H9 (cell line): ENCODE measurements at regions not wholly inside any gene's neighbourhood (a gene's known extent, or its start where the extent isn't known, plus 50 kb on each side); places are given as distances from the start of the nearest gene placed in this dataset.

ENCODE experiments used
- DNase-seq: peaks from one replicate; pipeline ENCODE4 v3.0.0-alpha.2; 2017
- H2AFZ ChIP-seq: one replicate; pipeline ENCODE4 v1.6.1; 2013; ENCODE audit warnings: mild to moderate bottlenecking, low read length, control low read depth, moderate library complexity
- H2AK5ac ChIP-seq: 2 replicates; pipeline ENCODE4 v1.6.1; 2013; ENCODE audit warnings: low read length, control low read depth, mixed read lengths; ENCODE audit not compliant: insufficient read length
- H2BK120ac ChIP-seq: one replicate; pipeline ENCODE4 v1.6.1; 2013; ENCODE audit warnings: low read depth, mild to moderate bottlenecking, low read length, control low read depth, inconsistent platforms; ENCODE audit not compliant: poor library complexity, severe bottlenecking
- H2BK12ac ChIP-seq: 2 replicates; pipeline ENCODE4 v1.6.1; 2013; ENCODE audit warnings: low read length, control low read depth, mixed read lengths, low read depth; ENCODE audit not compliant: insufficient read length
- H2BK15ac ChIP-seq: 2 replicates; pipeline ENCODE4 v1.6.1; 2013; ENCODE audit warnings: low read depth, low read length, control low read depth
- H2BK20ac ChIP-seq: one replicate; pipeline ENCODE4 v1.6.1; 2013; ENCODE audit warnings: low read depth, mild to moderate bottlenecking, low read length, control low read depth, inconsistent platforms; ENCODE audit not compliant: poor library complexity, severe bottlenecking
- H2BK5ac ChIP-seq: 2 replicates; pipeline ENCODE4 v1.6.1; 2013; ENCODE audit warnings: low read length, control low read depth, mixed read lengths; ENCODE audit not compliant: insufficient read length
- H3K14ac ChIP-seq: 2 replicates; pipeline ENCODE4 v1.6.1; 2013; ENCODE audit warnings: low read length, control low read depth; ENCODE audit not compliant: insufficient read depth
- H3K18ac ChIP-seq: 2 replicates; pipeline ENCODE4 v1.6.1; 2013; ENCODE audit warnings: low read depth, mild to moderate bottlenecking, mixed read lengths, low read length, control low read depth; ENCODE audit not compliant: insufficient read length
- H3K23ac ChIP-seq: 2 replicates; pipeline ENCODE4 v1.6.1; 2013; ENCODE audit warnings: low read length, control low read depth, mixed read lengths, low read depth; ENCODE audit not compliant: insufficient read length
- H3K23me2 ChIP-seq: 2 replicates; pipeline ENCODE4 v1.6.1; 2013; ENCODE audit warnings: low read depth, mild to moderate bottlenecking, mixed read lengths, low read length, control low read depth; ENCODE audit not compliant: insufficient read length, poor library complexity, severe bottlenecking
- H3K27ac ChIP-seq: 2 replicates; pipeline ENCODE4 v1.5.1; 2013; ENCODE audit warnings: low read length, control low read depth, mixed read lengths, low read depth; ENCODE audit not compliant: insufficient read length
- H3K27me3 ChIP-seq: 2 replicates; pipeline ENCODE4 v1.6.1; 2013; ENCODE audit warnings: low read length, control low read depth, inconsistent platforms; ENCODE audit not compliant: insufficient read depth
- H3K4ac ChIP-seq: 2 replicates; pipeline ENCODE4 v1.6.1; 2013; ENCODE audit warnings: low read depth, mild to moderate bottlenecking, control low read depth, inconsistent platforms, low read length, moderate library complexity
- H3K4me1 ChIP-seq: 2 replicates; pipeline ENCODE4 v1.6.1; 2013; ENCODE audit warnings: low read length, control low read depth, inconsistent platforms; ENCODE audit not compliant: insufficient read depth
- H3K4me2 ChIP-seq: 2 replicates; pipeline ENCODE4 v1.6.1; 2013; ENCODE audit warnings: low read length, control low read depth, mixed read lengths; ENCODE audit not compliant: insufficient read length, insufficient read depth
- H3K56ac ChIP-seq: 2 replicates; pipeline ENCODE4 v1.6.1; 2013; ENCODE audit warnings: low read depth, mild to moderate bottlenecking, mixed read lengths, low read length, control low read depth; ENCODE audit not compliant: insufficient read length
- H3K79me1 ChIP-seq: 2 replicates; pipeline ENCODE4 v1.6.1; 2013; ENCODE audit warnings: low read depth, mild to moderate bottlenecking, moderate library complexity, low read length, control low read depth, inconsistent platforms; ENCODE audit not compliant: insufficient read depth, poor library complexity, severe bottlenecking
- H3K79me2 ChIP-seq: 2 replicates; pipeline ENCODE4 v1.6.1; 2013; ENCODE audit warnings: low read length, control low read depth, inconsistent platforms; ENCODE audit not compliant: insufficient read depth
- H3K9ac ChIP-seq: 2 replicates; pipeline ENCODE4 v1.6.1; 2013; ENCODE audit warnings: low read length, control low read depth, mixed read lengths; ENCODE audit not compliant: insufficient read length; ENCODE audit errors: extremely low read depth
- H3K9me3 ChIP-seq: one replicate; pipeline ENCODE4 v1.6.1; 2013; ENCODE audit warnings: low read depth, low read length, inconsistent platforms; ENCODE audit not compliant: control insufficient read depth
- H3T11ph ChIP-seq: one replicate; pipeline ENCODE4 v1.6.1; 2013; ENCODE audit warnings: mild to moderate bottlenecking, low read length, control low read depth, inconsistent platforms
- H4K20me1 ChIP-seq: one replicate; pipeline ENCODE4 v1.6.1; 2013; ENCODE audit not compliant: control insufficient read depth, insufficient read length, insufficient read depth
- H4K5ac ChIP-seq: 2 replicates; pipeline ENCODE4 v1.6.1; 2013; ENCODE audit warnings: low read depth, mild to moderate bottlenecking, mixed read lengths, low read length, control low read depth; ENCODE audit not compliant: insufficient read length
- H4K8ac ChIP-seq: replicated peaks from 2 replicates; pipeline ENCODE4 v1.6.1; 2013; ENCODE audit warnings: low read length, control low read depth, mixed read lengths, low read depth; ENCODE audit not compliant: insufficient read length
- H4K91ac ChIP-seq: 2 replicates; pipeline ENCODE4 v1.6.1; 2013; ENCODE audit warnings: low read depth, mild to moderate bottlenecking, moderate library complexity, mixed read lengths, low read length, control low read depth; ENCODE audit not compliant: insufficient read length
- H3K27ac Mint-ChIP-seq, 3 experiments: 2 replicates in 2 of 3; 3 replicates in 1 of 3; pipeline ENCODE4 v1.8.0; 2020 to 2021; ENCODE audit warnings: mixed read lengths in 3 of 3, mild to moderate bottlenecking in 1 of 3, moderate library complexity in 1 of 3
- H3K27me3 Mint-ChIP-seq: 2 replicates; pipeline ENCODE4 v1.8.0; 2021; ENCODE audit warnings: low read depth, mild to moderate bottlenecking, moderate library complexity, mixed read lengths
- H3K36me3 Mint-ChIP-seq, 3 experiments: 2 replicates in 2 of 3; 3 replicates in 1 of 3; pipeline ENCODE4 v1.8.0; 2020 to 2021; ENCODE audit warnings: low read depth in 3 of 3, mixed read lengths in 3 of 3; ENCODE audit not compliant: insufficient read depth in 1 of 3
- H3K4me1 Mint-ChIP-seq, 2 experiments: 2 replicates each; pipeline ENCODE4 v1.8.0; 2020; ENCODE audit warnings: mixed read lengths in 2 of 2
- H3K4me3 Mint-ChIP-seq, 2 experiments: 2 replicates in 1 of 2; 3 replicates in 1 of 2; pipeline ENCODE4 v1.8.0; 2020 to 2021; ENCODE audit warnings: mild to moderate bottlenecking in 2 of 2, mixed read lengths in 2 of 2, moderate library complexity in 1 of 2
- H3K9me3 Mint-ChIP-seq, 2 experiments: 2 replicates in 1 of 2; 3 replicates in 1 of 2; pipeline ENCODE4 v1.8.0; 2020; ENCODE audit warnings: mild to moderate bottlenecking in 2 of 2, mixed read lengths in 2 of 2, moderate library complexity in 1 of 2
- whole genome bisulfite sequencing: extraction: QIAGEN DNeasy Blood & Tissue Kit; methylation state at CpG from one replicate; pipeline ENCODE4 v1.1.7; 2013; ENCODE audit warnings: missing lambda C conversion rate, low lambda C conversion rate, mixed read lengths; ENCODE audit not compliant: insufficient read length; ENCODE audit errors: extremely low coverage; 5-methylcytosine and 5-hydroxymethylcytosine counted together
- TF ChIP-seq, protein P1 (sequence below): fragments of 200-600 bp; sonication (generic); conservative IDR thresholded peaks from 3 replicates; pipeline ENCODE4 v1.8.0; 2021; ENCODE audit warnings: antibody characterized with exemption, mild to moderate bottlenecking

DNA sequence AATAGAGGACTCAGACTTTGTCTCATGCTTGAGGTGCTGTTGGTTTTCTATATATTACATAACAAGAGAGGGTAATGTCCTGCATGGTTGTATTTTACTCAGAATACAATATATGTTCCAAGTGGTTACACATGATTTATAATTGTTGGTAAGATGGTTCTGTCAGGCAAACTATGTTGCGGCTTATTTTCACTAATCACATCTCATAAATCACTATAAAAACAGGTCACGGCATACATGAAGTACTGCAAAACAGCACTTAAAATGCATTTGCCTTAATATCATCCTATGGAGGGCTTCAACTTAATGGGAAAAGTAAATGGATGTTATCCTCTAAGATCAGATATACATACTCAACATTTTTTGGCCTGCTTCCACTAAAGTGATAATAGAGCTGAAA lies 246.0 kb upstream of the ARSJ start:
- TF ChIP-seq, protein P1, sequence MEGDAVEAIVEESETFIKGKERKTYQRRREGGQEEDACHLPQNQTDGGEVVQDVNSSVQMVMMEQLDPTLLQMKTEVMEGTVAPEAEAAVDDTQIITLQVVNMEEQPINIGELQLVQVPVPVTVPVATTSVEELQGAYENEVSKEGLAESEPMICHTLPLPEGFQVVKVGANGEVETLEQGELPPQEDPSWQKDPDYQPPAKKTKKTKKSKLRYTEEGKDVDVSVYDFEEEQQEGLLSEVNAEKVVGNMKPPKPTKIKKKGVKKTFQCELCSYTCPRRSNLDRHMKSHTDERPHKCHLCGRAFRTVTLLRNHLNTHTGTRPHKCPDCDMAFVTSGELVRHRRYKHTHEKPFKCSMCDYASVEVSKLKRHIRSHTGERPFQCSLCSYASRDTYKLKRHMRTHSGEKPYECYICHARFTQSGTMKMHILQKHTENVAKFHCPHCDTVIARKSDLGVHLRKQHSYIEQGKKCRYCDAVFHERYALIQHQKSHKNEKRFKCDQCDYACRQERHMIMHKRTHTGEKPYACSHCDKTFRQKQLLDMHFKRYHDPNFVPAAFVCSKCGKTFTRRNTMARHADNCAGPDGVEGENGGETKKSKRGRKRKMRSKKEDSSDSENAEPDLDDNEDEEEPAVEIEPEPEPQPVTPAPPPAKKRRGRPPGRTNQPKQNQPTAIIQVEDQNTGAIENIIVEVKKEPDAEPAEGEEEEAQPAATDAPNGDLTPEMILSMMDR = no peak
- no peak overlapping the region for H3K4ac ChIP-seq
- DNase-seq = no peak
- no peak overlapping the region for H2BK120ac ChIP-seq
- no peaks in the 10 kb centered on the region for H3K79me2 ChIP-seq
- H2AK5ac ChIP-seq = no peak overlapping the region
- H3K4me3 Mint-ChIP-seq = no peak overlapping the region
- no peak overlapping the region for H3K23ac ChIP-seq
- H2BK5ac ChIP-seq = no peak overlapping the region
- H4K8ac ChIP-seq = no peak overlapping the region
- no peak overlapping the region for H3K27ac ChIP-seq
- H3K9me3 ChIP-seq = no peaks in the 10 kb centered on the region
- no peak overlapping the region; a peak in 1 of 7 replicates for H3K27ac Mint-ChIP-seq
- no peaks in the 10 kb centered on the region for H3K79me1 ChIP-seq
- H4K91ac ChIP-seq = no peak overlapping the region
- H4K5ac ChIP-seq = no peak overlapping the region
- no peaks in the 10 kb centered on the region for H4K20me1 ChIP-seq
- H3K27me3 Mint-ChIP-seq = no peaks in the 10 kb centered on the region
- H3K4me1 ChIP-seq = no peaks in the 10 kb centered on the region
- no peak overlapping the region for H3K4me2 ChIP-seq
- H3K14ac ChIP-seq = no peak overlapping the region
- no peaks in the 10 kb centered on the region for H3K9me3 Mint-ChIP-seq
- no peak overlapping the region for H3K9ac ChIP-seq
- H3K27me3 ChIP-seq = no peaks in the 10 kb centered on the region
- no peaks in the 10 kb centered on the region for H3K23me2 ChIP-seq
- WGBS = no CpG with 5 or more reads among the region's 2 CpGs
- H3K4me1 Mint-ChIP-seq = peaks cover 12 to 13% of the 10 kb centered on the region in 2 experiments
- no peak overlapping the region for H3T11ph ChIP-seq
- no peak overlapping the region for H2BK12ac ChIP-seq
- H3K56ac ChIP-seq = no peak overlapping the region
- H3K18ac ChIP-seq = no peak overlapping the region
- no peak overlapping the region for H2AFZ ChIP-seq
- H3K36me3 Mint-ChIP-seq = no peaks in the 10 kb centered on the region
- no peak overlapping the region for H2BK20ac ChIP-seq
- no peak overlapping the region for H2BK15ac ChIP-seq
